GM12891 (cell line): ENCODE measurements at regions not wholly inside any gene's neighbourhood (a gene's known extent, or its start where the extent isn't known, plus 50 kb on each side); places are given as distances from the start of the nearest gene placed in this dataset.

Experiments
- PAX5 ChIP-seq: IDR thresholded peaks from 2 replicates; pipeline ENCODE4 v1.6.1; 2011; ENCODE audit warnings: low read length, moderate library complexity, mild to moderate bottlenecking; ENCODE audit not compliant: insufficient read depth, severe bottlenecking
- POLR2A ChIP-seq: IDR thresholded peaks from 2 replicates; pipeline ENCODE4 v1.6.1; 2011; ENCODE audit warnings: low read depth, low read length, control low read depth
- POLR2AphosphoS5 ChIP-seq: IDR thresholded peaks from 2 replicates; pipeline ENCODE4 v1.6.1; 2011; ENCODE audit warnings: low read depth, low read length, control low read depth
- POU2F2 ChIP-seq: IDR thresholded peaks from 2 replicates; pipeline ENCODE4 v1.6.1; 2011; ENCODE audit warnings: low read depth, mild to moderate bottlenecking, control low read depth, low read length, moderate library complexity
- SPI1 ChIP-seq: IDR thresholded peaks from 2 replicates; pipeline ENCODE4 v1.6.1; 2011; ENCODE audit warnings: low read depth, low read length, control low read depth
- TAF1 ChIP-seq: IDR thresholded peaks from 2 replicates; pipeline ENCODE4 v1.6.1; 2011; ENCODE audit warnings: low read depth, low read length, control low read depth

GRCh38 chr5:109961751-109962150, 272.0 kb downstream of the MAN2A1 start:
- TF ChIP-seq POLR2AphosphoS5 = no peak
- TF ChIP-seq POLR2A = no peak
- no peak for TF ChIP-seq POU2F2
- no peak for TF ChIP-seq TAF1
- no peak for TF ChIP-seq SPI1
- no peak for TF ChIP-seq PAX5
